Epidermal melanocyte (primary cell): ENCODE measurements at regions not wholly inside any gene's neighbourhood (a gene's known extent, or its start where the extent isn't known, plus 50 kb on each side); places are given as distances from the start of the nearest gene placed in this dataset.
"Not testable (repeated sequence)": the region's sequence is repeated elsewhere in the genome, so short reads cannot be mapped to it uniquely, and the experiment has no call there.

ENCODE experiments used
- DNase-seq: peaks from one replicate; pipeline ENCODE4 v3.0.0; 2011; ENCODE audit warnings: low spot score; ENCODE audit not compliant: insufficient read length

DNA sequence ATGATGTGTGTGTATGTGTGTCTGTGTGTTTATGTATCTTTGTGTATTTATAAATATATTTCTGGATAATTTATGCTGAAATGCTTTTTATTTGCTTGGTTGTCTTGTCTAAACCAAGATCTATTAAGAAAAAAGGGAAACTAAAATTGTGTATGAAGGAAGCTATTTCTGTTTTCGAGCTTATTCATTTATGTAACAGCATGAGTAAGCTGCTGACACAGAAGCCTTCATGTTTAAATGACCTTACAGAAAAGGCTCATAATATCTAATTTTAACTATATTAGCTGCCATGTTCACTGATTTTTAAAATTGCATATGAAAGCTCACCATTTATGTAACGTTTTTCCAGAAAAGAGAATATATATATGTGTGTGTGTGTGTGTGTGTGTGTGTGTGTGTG, 392.8 kb downstream of the PTH2R start:
- DNase-seq = no peak

DNA sequence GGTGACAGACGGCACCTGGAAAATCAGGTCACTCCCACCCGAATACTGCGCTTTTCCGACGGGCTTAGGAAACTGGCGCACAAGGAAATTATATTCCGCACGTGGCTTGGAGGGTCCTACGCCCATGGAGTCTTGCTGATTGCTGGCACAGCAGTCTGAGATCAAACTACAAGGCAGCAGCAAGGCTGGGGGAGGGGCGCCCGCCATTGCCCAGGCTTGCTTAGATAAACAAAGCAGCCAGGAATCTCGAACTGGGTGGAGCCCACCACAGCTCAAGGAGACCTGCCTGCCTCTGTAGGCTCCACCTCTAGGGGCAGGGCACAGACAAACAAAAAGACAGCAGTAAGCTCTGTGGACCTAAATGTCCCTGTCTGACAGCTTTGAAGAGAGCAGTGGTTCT, 394.3 kb downstream of the PTH2R start:
- DNase-seq = not testable (repeated sequence)

DNA sequence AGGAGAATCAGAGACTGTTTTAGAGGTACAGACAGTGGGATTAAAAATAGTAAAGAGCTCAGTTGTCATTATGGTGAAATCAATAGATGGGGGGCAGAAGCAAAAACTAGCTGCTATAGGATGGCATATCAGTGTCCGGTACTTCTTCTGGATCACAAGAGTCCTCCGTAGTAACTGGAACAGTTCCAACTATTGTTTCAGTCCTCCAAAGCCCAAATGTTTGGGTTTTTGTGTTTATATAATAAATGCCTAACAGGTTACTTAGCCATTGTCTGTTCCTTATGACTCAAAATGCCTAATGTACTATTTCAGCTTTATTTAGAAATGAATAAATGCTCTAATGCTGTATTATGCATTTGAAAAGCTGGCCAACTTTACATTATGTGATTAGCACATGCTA, 401.2 kb downstream of the PTH2R start:
- DNase-seq = no peak

- DNase-seq = not testable (repeated sequence)
These were observed 405.3 kb downstream of the PTH2R start for GRCh38 chr2:208811885-208812284.

GRCh38 chr2:208819190-208819589, 412.6 kb downstream of the PTH2R start:
- no peak for DNase-seq

GRCh38 chr2:208820014-208820688, 413.6 kb downstream of the PTH2R start:
- DNase-seq = peak; percentile 54

GRCh38 chr2:208827109-208827508, 420.5 kb downstream of the PTH2R start:
- DNase-seq = no peak

- DNase-seq = no peak
These were observed 421.1 kb downstream of the PTH2R start for GRCh38 chr2:208827549-208828221.

DNA sequence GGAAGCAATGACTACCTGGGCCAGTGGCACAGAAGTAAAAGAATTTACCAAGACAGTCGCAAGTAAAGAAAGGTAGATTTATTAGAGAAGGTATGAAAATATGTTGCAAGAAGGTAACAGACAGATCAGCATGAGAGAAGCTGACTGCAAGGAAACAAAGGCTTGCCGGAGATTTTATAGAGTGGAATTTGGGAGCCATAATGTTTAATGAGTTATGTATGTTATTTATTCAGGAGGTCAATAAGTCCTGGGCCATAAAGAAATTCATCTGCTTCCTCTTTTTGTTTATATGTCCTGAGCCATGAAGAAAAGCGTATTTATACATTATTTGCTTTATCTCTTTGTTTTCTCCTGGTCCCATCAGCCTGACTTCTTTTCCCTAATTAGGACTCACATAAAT, 423.6 kb downstream of the PTH2R start:
- no peak for DNase-seq

DNA sequence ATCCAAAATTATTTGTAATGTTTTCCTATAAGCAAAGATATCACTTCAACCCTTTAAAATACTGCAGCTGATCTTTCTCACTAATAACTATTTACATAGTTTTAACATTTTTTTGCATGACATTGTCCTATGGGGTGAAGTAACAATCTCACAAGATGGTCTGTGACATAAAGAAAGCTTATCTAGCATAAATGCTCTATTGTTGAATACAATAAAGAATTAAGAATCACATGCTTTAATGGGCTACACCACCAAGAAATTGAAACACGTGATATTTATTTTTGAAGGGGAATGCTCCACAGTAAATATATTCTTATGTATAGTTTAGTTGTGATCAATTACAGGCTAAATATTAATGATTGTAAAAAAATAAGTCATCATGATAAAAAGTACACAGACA, 441.1 kb downstream of the PTH2R start:
- DNase-seq = no peak

GRCh38 chr2:208854717-208855116, 448.1 kb downstream of the PTH2R start:
- DNase-seq = no peak

- no peak for DNase-seq
These were observed 460.8 kb downstream of the PTH2R start for GRCh38 chr2:208867374-208867773.

DNA sequence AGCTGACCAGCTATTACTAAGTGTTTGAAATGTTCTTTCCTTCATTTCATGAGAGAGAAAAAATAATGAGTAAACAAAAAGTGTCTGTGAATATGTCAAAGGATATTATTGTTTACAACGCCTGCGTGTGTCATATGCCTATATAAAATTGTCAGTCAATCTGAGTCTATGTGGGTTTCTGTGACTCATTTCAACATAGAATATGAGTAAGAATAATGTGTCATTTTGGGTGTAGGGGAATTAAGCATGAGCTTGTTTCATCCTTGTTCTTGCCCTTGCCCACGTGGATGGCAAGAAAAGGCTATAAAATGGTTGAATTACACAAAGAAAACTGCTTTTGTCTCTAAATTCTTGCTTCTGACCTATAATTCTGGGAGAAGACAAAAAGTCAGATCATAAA, 466.0 kb downstream of the PTH2R start:
- no peak for DNase-seq

DNA sequence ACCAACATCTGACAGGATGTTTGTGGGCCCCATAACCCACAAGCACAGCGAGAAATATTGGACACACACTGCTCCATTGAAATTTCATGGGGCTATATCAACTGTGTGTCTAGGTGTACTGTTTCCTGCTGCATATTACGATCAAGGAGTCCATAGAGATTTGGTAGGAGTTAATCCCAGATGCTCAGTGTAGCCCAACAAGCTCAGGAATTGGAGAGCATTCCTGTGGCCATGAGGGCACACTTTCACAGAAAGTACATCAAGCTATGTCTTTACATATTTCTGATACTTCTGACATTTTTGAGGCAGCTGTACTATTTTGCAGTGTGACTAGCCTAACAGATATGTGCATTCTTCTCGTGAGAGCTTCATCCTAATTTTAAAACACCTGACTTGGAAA, 473.1 kb downstream of the PTH2R start:
- DNase-seq = no peak

DNA sequence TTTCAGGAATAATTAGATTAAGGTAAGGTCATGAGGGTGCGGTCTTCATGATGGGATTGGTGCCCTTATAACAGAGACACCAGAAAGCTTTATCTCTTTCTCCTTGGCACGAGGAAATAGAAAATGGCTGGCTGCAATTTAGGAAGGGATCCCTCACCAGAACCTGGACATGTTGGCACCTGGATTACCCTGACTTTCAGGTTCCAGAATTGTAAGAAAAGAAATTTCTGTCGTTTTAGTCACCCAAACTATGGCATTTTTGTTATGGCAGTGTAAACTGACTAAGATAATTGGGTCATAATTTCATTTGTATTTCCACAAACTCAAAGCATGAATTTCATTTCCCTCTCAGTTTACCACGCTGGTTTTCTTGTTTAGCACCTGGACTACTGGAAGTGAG, 473.6 kb downstream of the PTH2R start:
- no peak for DNase-seq

DNA sequence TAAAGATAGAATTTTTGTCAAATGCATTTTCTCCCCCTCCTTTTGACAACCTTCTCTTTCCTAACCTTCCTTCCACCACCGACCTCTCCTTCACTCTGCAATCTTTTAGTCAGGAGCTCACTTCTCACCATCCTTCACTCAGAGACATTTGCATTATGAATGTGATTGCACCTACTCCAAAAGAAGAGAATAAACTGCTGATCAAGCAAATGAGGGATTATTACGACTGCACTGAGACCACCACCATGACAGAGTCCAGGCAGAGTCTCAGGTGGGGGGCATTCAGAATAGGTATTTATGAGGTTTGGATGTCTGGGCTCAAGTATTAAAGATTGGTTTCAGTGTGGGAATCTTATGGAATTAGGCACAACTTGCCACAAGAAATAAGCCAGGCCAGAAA, 483.9 kb downstream of the PTH2R start:
- no peak for DNase-seq

- no peak for DNase-seq
These were observed 485.6 kb downstream of the PTH2R start for GRCh38 chr2:208892203-208892602.

GRCh38 chr2:208906330-208906729, 499.7 kb downstream of the PTH2R start:
- DNase-seq = no peak

GRCh38 chr2:208915401-208915800, 508.4 kb upstream of the MAP2 start:
- DNase-seq = no peak

GRCh38 chr2:208916881-208917280, 507.0 kb upstream of the MAP2 start:
- no peak for DNase-seq

- DNase-seq = not testable (repeated sequence)
These were observed 502.5 kb upstream of the MAP2 start for GRCh38 chr2:208921358-208921757.

DNA sequence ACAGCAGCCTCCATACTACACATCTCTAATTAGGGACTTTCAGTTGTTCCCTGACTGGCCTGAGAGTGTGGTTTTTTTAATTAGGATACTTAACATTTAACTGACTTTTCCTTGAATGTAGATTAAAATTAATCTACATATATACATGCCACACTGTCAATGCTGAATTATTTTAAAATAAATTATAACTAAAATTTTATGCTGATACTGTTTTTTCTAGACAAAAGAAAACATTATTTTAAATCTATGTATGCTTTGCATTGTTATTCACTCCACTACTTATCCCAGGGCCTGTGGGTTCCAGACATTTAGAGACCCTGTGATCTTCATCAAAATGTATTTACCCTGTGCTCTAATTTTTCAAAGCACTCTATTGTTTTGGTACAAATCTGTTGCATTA, 496.0 kb upstream of the MAP2 start:
- DNase-seq = no peak

DNA sequence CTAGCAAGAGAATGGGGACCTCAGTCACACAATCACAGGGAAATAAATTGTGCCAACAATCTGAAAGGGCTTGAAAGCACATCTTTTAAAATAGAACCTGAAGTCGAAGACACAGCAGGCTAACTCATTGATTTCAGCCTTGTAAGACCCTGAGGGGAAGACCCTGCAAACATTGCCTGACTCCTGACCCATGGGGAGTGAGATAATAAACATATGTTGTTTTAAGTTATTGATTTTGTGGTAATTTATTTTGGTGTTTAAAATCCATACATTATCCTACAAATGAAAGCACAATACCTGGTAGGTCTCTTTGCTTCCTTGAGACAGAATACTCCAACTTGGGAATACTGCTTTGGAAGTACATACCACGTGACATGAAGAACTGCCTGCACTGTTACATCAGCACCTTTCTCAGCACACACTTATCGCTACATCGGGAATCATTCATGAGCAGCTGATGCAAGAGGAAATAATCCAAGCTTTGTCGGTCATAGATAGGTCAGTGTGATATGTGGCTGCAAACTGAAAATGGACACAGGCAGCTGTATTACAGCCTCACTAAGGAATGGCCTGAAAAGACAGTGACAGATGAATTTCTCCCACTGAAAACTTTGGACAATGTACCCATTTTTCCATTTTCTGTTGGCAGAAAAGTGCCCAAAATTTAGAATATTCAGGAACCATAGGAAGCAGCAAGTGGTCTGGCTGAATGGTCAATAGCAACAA, 494.5 kb upstream of the MAP2 start:
- DNase-seq = no peak
